ENCODE measurements at regions not wholly inside any gene's neighbourhood (a gene's known extent, or its start where the extent isn't known, plus 50 kb on each side); places are given as distances from the start of the nearest gene placed in this dataset.

GRCh38 chr2:35788543-35788942 is 567.0 kb upstream of the CRIM1 start:
- no peak for TF ChIP-seq CTCF (IDR thresholded peaks at IDR 0.05)
- TF ChIP-seq POLR2AphosphoS5 (IDR thresholded peaks at IDR 0.05; ENCODE audit: low read depth, low read length), result no peak
- no peak for TF ChIP-seq GABPA (IDR thresholded peaks at IDR 0.05; ENCODE audit: low read depth)
- no peak for TF ChIP-seq SIN3A (IDR thresholded peaks at IDR 0.05; ENCODE audit: borderline replicate concordance, low read depth, low read length)
- TF ChIP-seq RCOR1 (IDR thresholded peaks at IDR 0.05; ENCODE audit: low read length), result no peak
- TF ChIP-seq EP300 (IDR thresholded peaks at IDR 0.05; ENCODE audit: borderline replicate concordance in 1 of 2, low read depth in 1 of 2, low read length in 1 of 2), result no peak
- no peak for TF ChIP-seq JUND (IDR thresholded peaks at IDR 0.05)
- no peak for TF ChIP-seq MAX (IDR thresholded peaks at IDR 0.05; ENCODE audit: low read depth)
- TF ChIP-seq RFX5 (IDR thresholded peaks at IDR 0.05; ENCODE audit: low read length), result no peak
- TF ChIP-seq TEAD4 (IDR thresholded peaks at IDR 0.05; ENCODE audit: borderline replicate concordance, insufficient read depth), result no peak
- TF ChIP-seq IRF3 (IDR thresholded peaks at IDR 0.05; ENCODE audit: low read depth, low read length), result no peak

Measured in SK-N-SH (cell line).